ENCODE measurements at regions not wholly inside any gene's neighbourhood (a gene's known extent, or its start where the extent isn't known, plus 50 kb on each side); places are given as distances from the start of the nearest gene placed in this dataset.

DNA sequence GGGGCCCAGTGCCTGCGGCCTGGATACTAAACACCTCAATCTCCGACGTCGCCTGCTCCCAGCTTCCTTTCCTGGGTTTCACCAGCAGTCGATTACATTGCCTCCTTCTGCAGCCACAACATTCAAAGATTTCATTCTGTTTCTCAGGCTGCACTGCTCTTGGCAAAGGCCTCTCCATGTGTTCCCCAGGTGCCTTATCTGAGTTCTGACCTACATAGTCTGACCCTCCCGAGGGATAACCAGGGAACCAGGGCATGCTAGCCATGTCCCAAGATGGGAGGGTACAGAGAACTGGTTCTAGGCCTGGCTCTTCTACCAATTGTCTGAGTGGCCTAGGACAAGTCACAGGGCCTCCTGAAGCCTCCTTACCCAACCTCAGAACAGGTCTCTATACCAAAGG, 62.2 kb upstream of the ACSL1 start:
- Mint-ChIP-seq H3K36me3 (ENCODE audit: low read depth) (no peaks in the 10 kb centered on the region), H3K9me3 (no peaks in the 10 kb centered on the region), H3K4me1 (ENCODE audit: low read depth) (no peaks in the 10 kb centered on the region), H3K4me3 (no peak overlapping the region), H3K27ac (no peak overlapping the region), H3K27me3 (ENCODE audit: insufficient read depth) (peaks cover 13% of the 10 kb centered on the region)
- no peak for TF ChIP-seq CTCF (IDR thresholded peaks at IDR 0.05)
- no peak for DNase-seq

GRCh38 chr4:184889666-184890335, 64.0 kb upstream of the ACSL1 start:
- no peak for TF ChIP-seq CTCF (IDR thresholded peaks at IDR 0.05)
- no peaks in the 10 kb centered on the region for H3K4me1 Mint-ChIP-seq (ENCODE audit: low read depth)
- H3K27ac Mint-ChIP-seq, result no peak overlapping the region
- no peaks in the 10 kb centered on the region for H3K9me3 Mint-ChIP-seq
- H3K36me3 Mint-ChIP-seq (ENCODE audit: low read depth), result no peaks in the 10 kb centered on the region
- H3K27me3 Mint-ChIP-seq (ENCODE audit: insufficient read depth), result peaks cover 14% of the 10 kb centered on the region
- no peak overlapping the region for H3K4me3 Mint-ChIP-seq
- DNase-seq, result no peak

GRCh38 chr4:184890499-184890898, 64.7 kb upstream of the ACSL1 start:
- no peak for DNase-seq
- Mint-ChIP-seq H3K4me1 (ENCODE audit: low read depth) (no peaks in the 10 kb centered on the region), H3K27me3 (ENCODE audit: insufficient read depth) (peaks cover 14% of the 10 kb centered on the region), H3K36me3 (ENCODE audit: low read depth) (no peaks in the 10 kb centered on the region), H3K9me3 (no peaks in the 10 kb centered on the region), H3K27ac (no peak overlapping the region), H3K4me3 (no peak overlapping the region)
- TF ChIP-seq CTCF (IDR thresholded peaks at IDR 0.05), result no peak

DNA sequence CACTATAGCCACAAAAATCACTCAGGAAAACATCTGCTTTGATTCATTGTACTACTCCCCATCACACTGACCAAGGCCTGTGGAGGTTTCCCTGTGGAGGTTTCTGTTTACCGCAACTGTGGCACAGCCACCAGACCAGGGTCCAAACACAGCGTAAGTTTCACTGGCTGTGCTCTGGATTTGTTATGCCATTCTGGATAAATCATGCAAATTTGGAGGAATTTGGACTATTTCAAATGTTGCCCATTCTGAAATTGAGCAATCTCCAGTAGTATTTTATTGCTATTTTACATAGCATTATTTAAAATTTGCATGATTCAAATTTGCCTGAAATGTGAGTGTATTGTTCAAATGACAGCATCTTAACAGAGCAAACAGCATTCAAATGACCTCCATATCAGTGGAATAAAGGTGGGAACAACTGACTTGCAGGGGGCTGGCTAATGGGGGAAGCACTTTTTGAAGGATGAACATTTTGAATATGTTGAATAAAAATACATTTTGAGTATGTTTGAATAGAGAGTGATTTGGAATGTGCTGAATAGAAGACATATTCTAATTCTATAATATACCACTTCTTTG, 66.1 kb upstream of the ACSL1 start:
- Mint-ChIP-seq H3K4me1 (ENCODE audit: low read depth) (no peaks in the 10 kb centered on the region), H3K4me3 (no peak overlapping the region), H3K9me3 (no peaks in the 10 kb centered on the region), H3K27me3 (ENCODE audit: insufficient read depth) (peaks cover 12% of the 10 kb centered on the region), H3K27ac (no peak overlapping the region), H3K36me3 (ENCODE audit: low read depth) (no peaks in the 10 kb centered on the region)
- no peak for TF ChIP-seq CTCF (IDR thresholded peaks at IDR 0.05)
- DNase-seq, result no peak

GRCh38 chr4:184892999-184893398, 67.2 kb upstream of the ACSL1 start:
- Mint-ChIP-seq H3K36me3 (ENCODE audit: low read depth) (no peaks in the 10 kb centered on the region), H3K4me1 (ENCODE audit: low read depth) (no peaks in the 10 kb centered on the region), H3K27me3 (ENCODE audit: insufficient read depth) (peaks cover 16% of the 10 kb centered on the region), H3K27ac (no peak overlapping the region), H3K9me3 (no peaks in the 10 kb centered on the region), H3K4me3 (no peak overlapping the region)
- no peak for DNase-seq
- no peak for TF ChIP-seq CTCF (IDR thresholded peaks at IDR 0.05)
